ENCODE measurements at regions not wholly inside any gene's neighbourhood (a gene's known extent, or its start where the extent isn't known, plus 50 kb on each side); places are given as distances from the start of the nearest gene placed in this dataset.
"Not testable (repeated sequence)": the region's sequence is repeated elsewhere in the genome, so short reads cannot be mapped to it uniquely, and the experiment has no call there.

GRCh38 chr5:17081142-17081541 lies 136.3 kb upstream of the BASP1 start:
- no peak for DNase-seq

- not testable (repeated sequence) for DNase-seq
Observed at GRCh38 chr5:17083276-17083675, 134.2 kb upstream of the BASP1 start.

GRCh38 chr5:17087035-17087434 lies 130.4 kb upstream of the BASP1 start:
- no peak for DNase-seq

GRCh38 chr5:17088051-17088450 lies 129.4 kb upstream of the BASP1 start:
- DNase-seq: no peak

GRCh38 chr5:17089001-17089400 lies 128.4 kb upstream of the BASP1 start:
- no peak for DNase-seq

GRCh38 chr5:17089690-17090089 lies 127.7 kb upstream of the BASP1 start:
- DNase-seq: no peak

- no peak for DNase-seq
Observed at GRCh38 chr5:17090839-17091238, 126.6 kb upstream of the BASP1 start.

GRCh38 chr5:17094830-17095229 lies 122.6 kb upstream of the BASP1 start:
- DNase-seq: no peak

- no peak for DNase-seq
Observed at GRCh38 chr5:17096952-17097695, 120.3 kb upstream of the BASP1 start.

- DNase-seq: no peak
Observed at GRCh38 chr5:17099946-17100345, 117.5 kb upstream of the BASP1 start.

- no peak for DNase-seq
Observed at GRCh38 chr5:17103461-17103860, 114.0 kb upstream of the BASP1 start.

- peak in 11 of 56 donors; percentile 7 to 34 (median 18) for DNase-seq
Observed at GRCh38 chr5:17105744-17106418, 111.5 kb upstream of the BASP1 start.

- DNase-seq: peak in 3 of 56 donors; percentile 4 to 28 (median 5)
Observed at GRCh38 chr5:17106521-17106920, 110.9 kb upstream of the BASP1 start.

GRCh38 chr5:17112091-17112716 lies 105.2 kb upstream of the BASP1 start:
- not testable (repeated sequence) for DNase-seq

- DNase-seq: no peak
Observed at GRCh38 chr5:17113174-17113958, 104.1 kb upstream of the BASP1 start.

- DNase-seq: no peak
Observed at GRCh38 chr5:17114233-17114632, 103.2 kb upstream of the BASP1 start.

- no peak for DNase-seq
Observed at GRCh38 chr5:17114715-17115599, 102.5 kb upstream of the BASP1 start.

GRCh38 chr5:17115855-17116254 lies 101.6 kb upstream of the BASP1 start:
- no peak for DNase-seq

- DNase-seq: peak in 39 of 56 donors; percentile 2 to 71 (median 22)
Observed at GRCh38 chr5:17118631-17119030, 98.8 kb upstream of the BASP1 start.

GRCh38 chr5:17120209-17120608 lies 97.2 kb upstream of the BASP1 start:
- no peak for DNase-seq

GRCh38 chr5:17121776-17122175 lies 95.7 kb upstream of the BASP1 start:
- DNase-seq: no peak

Measured in amygdala (tissue), 56 donors.